Activated CD4-positive, alpha-beta memory T cell treated with anti-CD3 and anti-CD28 coated beads, Interleukin-2, amount 10 ng/mL, durations not matched to agents 7 days and 5 days (primary cell): ENCODE measurements at regions not wholly inside any gene's neighbourhood (a gene's known extent, or its start where the extent isn't known, plus 50 kb on each side); places are given as distances from the start of the nearest gene placed in this dataset.

Source experiments
- CTCF ChIA-PET: fragments of 350-600 bp; sonication (Branson Sonifier 250); formaldehyde crosslinking; loops from one replicate; lab custom pipeline; 2021; ENCODE audit warnings: antibody characterized with exemption, inconsistent platforms; lab: Charles Lee
- POLR2A ChIA-PET: fragments of 350-600 bp; sonication (Branson Sonifier 250); formaldehyde crosslinking; loops from one replicate; lab custom pipeline; 2021; ENCODE audit warnings: antibody characterized with exemption; lab: Charles Lee
- DNase-seq: peaks from one replicate; pipeline ENCODE4 v3.0.0-alpha.2; 2020
- H3K27ac Mint-ChIP-seq: one replicate; pipeline ENCODE4 v1.8.0; 2021; ENCODE audit warnings: mild to moderate bottlenecking, mixed read lengths
- H3K27me3 Mint-ChIP-seq: one replicate; pipeline ENCODE4 v1.8.0; 2021; ENCODE audit warnings: mixed read lengths
- H3K36me3 Mint-ChIP-seq: one replicate; pipeline ENCODE4 v1.8.0; 2021; ENCODE audit warnings: low read depth, mixed read lengths
- H3K4me1 Mint-ChIP-seq: one replicate; pipeline ENCODE4 v1.8.0; 2021; ENCODE audit warnings: mixed read lengths
- H3K4me3 Mint-ChIP-seq: one replicate; pipeline ENCODE4 v1.8.0; 2021; ENCODE audit warnings: mild to moderate bottlenecking, mixed read lengths
- H3K9me3 Mint-ChIP-seq: one replicate; pipeline ENCODE4 v1.8.0; 2021; ENCODE audit warnings: mixed read lengths

DNA sequence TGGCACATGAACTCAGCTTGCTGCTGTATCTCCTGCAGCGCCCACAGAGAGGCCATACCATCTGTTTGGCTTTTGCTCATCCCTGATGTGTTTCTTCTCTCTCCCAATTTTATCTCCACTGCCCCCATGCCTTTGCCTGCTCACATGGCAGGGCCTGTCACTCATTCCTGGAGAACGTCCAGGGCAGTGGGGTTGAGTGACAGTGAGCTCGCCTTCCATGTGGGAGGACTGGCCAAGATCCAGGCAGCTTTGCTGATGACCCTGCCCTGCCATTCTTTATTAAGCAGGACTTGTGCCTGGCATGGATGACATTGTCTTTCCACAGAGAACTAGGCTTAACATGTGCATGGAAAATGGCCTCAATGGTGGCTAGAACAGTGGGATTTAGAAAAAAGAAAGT is 230.5 kb upstream of the THSD7B start:
- ChIA-PET CTCF (no interaction called here), POLR2A (no interaction called here)
- Mint-ChIP-seq H3K4me1 (no peaks in the 10 kb centered on the region), H3K36me3 (no peaks in the 10 kb centered on the region), H3K27me3 (no peaks in the 10 kb centered on the region), H3K4me3 (no peak overlapping the region), H3K9me3 (no peaks in the 10 kb centered on the region), H3K27ac (no peak overlapping the region)
- DNase-seq, result no peak

DNA sequence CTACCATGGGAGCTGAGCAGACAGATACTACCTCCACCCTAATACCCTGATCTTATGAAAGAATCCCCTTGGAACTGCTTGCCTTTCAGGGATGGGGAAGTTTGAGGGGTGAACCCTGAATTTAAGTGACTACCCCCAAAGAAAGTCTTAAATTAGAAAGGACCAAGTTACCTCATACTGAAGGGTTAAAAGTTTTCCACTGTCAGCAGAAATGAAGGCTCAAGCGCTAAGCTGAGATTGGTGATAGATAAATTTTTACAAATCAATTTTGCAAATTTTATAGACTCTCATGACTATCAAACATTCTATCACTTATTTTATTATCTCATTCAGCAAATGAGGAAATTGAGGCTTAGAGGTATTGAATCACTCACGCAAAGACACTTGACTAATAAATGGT is 233.2 kb upstream of the THSD7B start:
- no peaks in the 10 kb centered on the region for H3K27me3 Mint-ChIP-seq
- H3K9me3 Mint-ChIP-seq, result no peaks in the 10 kb centered on the region
- H3K4me1 Mint-ChIP-seq, result no peaks in the 10 kb centered on the region
- H3K27ac Mint-ChIP-seq, result no peak overlapping the region
- no peaks in the 10 kb centered on the region for H3K36me3 Mint-ChIP-seq
- H3K4me3 Mint-ChIP-seq, result no peak overlapping the region
- CTCF ChIA-PET, result no interaction called here
- POLR2A ChIA-PET, result no interaction called here
- DNase-seq, result no peak

- no peak overlapping the region for H3K4me3 Mint-ChIP-seq
- no peak overlapping the region for H3K27ac Mint-ChIP-seq
- H3K4me1 Mint-ChIP-seq, result no peaks in the 10 kb centered on the region
- H3K36me3 Mint-ChIP-seq, result no peaks in the 10 kb centered on the region
- H3K27me3 Mint-ChIP-seq, result no peaks in the 10 kb centered on the region
- POLR2A ChIA-PET, result no interaction called here
- CTCF ChIA-PET, result no interaction called here
- no peak for DNase-seq
- no peaks in the 10 kb centered on the region for H3K9me3 Mint-ChIP-seq
Measured at GRCh38 chr2:136531731-136532130, 233.6 kb upstream of the THSD7B start.

- Mint-ChIP-seq H3K27me3 (no peaks in the 10 kb centered on the region), H3K4me3 (no peak overlapping the region), H3K9me3 (no peaks in the 10 kb centered on the region), H3K36me3 (no peaks in the 10 kb centered on the region), H3K27ac (no peak overlapping the region), H3K4me1 (no peaks in the 10 kb centered on the region)
- no peak for DNase-seq
- CTCF ChIA-PET, result no interaction called here
- POLR2A ChIA-PET, result no interaction called here
Measured at GRCh38 chr2:136530146-136530545, 235.2 kb upstream of the THSD7B start.

DNA sequence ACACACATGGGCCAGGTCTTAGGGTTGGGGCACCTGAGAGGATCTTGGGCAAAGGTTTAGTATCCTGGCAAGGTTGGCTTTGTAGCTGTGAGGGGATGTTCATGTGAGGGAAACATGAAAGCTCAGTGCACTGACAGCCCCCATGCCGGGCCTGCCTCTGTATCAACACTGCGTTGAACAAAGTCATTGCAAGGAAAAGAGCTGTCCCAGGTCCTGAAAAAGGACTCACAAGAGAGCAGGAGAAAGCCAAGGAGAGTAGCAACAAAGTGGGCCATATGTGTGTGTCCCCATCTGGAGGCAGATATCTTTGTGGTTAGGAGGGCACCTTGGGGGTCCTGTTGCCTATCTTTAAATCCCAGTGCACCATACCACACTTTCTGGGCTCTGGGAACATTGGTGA is 237.8 kb upstream of the THSD7B start:
- Mint-ChIP-seq H3K4me1 (no peaks in the 10 kb centered on the region), H3K4me3 (no peak overlapping the region), H3K36me3 (no peaks in the 10 kb centered on the region), H3K9me3 (no peaks in the 10 kb centered on the region), H3K27ac (no peak overlapping the region), H3K27me3 (no peaks in the 10 kb centered on the region)
- ChIA-PET CTCF (no interaction called here), POLR2A (no interaction called here)
- DNase-seq, result no peak

DNA sequence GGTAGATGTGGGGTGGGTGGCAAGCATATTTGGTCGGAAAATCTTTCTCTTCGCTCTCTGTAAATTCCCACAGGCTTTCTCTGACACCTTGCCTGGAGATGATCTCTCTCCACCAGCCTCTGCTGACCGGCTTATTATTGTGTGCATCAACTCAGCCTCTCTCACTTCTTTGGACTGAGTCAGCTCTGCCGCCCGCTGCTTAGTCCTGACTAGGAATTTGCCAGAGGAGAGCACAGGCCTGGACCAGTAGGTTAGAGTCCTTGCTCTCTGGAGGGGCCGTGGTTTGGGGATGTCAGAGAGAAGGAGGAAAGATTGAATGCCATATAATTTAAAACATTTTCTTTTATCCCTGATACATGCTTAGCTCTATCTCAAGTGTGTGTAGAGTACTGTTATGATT is 242.6 kb upstream of the THSD7B start:
- Mint-ChIP-seq H3K27me3 (no peaks in the 10 kb centered on the region), H3K4me3 (no peak overlapping the region), H3K9me3 (no peaks in the 10 kb centered on the region), H3K27ac (no peak overlapping the region), H3K36me3 (no peaks in the 10 kb centered on the region), H3K4me1 (no peaks in the 10 kb centered on the region)
- POLR2A ChIA-PET, result no interaction called here
- no peak for DNase-seq
- CTCF ChIA-PET, result no interaction called here

DNA sequence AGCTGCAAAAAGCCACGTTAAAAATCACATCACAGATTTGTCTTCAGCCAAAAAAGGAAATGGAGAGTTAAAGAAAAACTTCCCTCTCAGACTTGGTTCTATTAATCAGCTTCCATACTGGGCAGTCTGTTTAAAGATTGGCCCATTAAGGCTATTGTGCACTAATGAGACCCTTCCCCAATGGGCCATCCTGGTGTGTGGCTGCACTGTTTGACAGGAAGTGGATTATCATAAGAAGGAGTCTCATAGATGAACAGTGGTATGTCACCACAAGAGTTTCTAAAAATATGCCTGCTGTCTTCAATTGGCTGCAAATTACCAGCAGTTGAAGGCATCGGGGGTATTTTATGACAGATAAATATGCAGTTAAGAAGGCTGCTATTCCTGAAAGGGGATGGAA is 247.6 kb upstream of the THSD7B start:
- no peak overlapping the region for H3K4me3 Mint-ChIP-seq
- no peaks in the 10 kb centered on the region for H3K9me3 Mint-ChIP-seq
- H3K36me3 Mint-ChIP-seq, result no peaks in the 10 kb centered on the region
- CTCF ChIA-PET, result no interaction called here
- POLR2A ChIA-PET, result no interaction called here
- no peaks in the 10 kb centered on the region for H3K4me1 Mint-ChIP-seq
- no peak for DNase-seq
- peaks cover 21% of the 10 kb centered on the region for H3K27me3 Mint-ChIP-seq
- no peak overlapping the region for H3K27ac Mint-ChIP-seq

DNA sequence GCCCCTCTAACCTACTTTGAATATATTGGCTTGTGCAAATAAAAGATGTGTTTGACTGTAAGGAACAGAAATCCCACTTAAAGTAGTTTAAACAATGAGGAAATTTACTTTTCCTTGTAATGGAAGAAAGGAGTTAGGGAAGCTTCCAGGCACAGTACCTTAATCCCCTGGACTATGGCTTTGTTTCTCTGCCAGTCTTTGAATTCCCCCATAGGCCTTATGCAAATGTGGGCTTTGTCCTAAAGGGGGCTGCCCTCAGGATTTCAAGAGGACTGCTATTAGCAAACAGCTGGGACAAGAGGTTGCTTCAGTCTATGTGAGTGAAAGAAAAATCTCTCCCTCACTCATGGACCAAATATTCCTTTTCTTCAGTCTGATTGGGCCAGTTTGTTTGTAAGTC is 255.1 kb upstream of the THSD7B start:
- no peak for DNase-seq
- H3K4me3 Mint-ChIP-seq, result no peak overlapping the region
- H3K27me3 Mint-ChIP-seq, result peaks cover 21% of the 10 kb centered on the region
- H3K4me1 Mint-ChIP-seq, result no peaks in the 10 kb centered on the region
- ChIA-PET POLR2A (no interaction called here), CTCF (no interaction called here)
- H3K27ac Mint-ChIP-seq, result no peak overlapping the region
- H3K9me3 Mint-ChIP-seq, result no peaks in the 10 kb centered on the region
- no peaks in the 10 kb centered on the region for H3K36me3 Mint-ChIP-seq

- H3K4me3 Mint-ChIP-seq, result no peak overlapping the region
- DNase-seq, result no peak
- POLR2A ChIA-PET, result no interaction called here
- no peaks in the 10 kb centered on the region for H3K36me3 Mint-ChIP-seq
- H3K27me3 Mint-ChIP-seq, result peaks cover 11% of the 10 kb centered on the region
- no peaks in the 10 kb centered on the region for H3K4me1 Mint-ChIP-seq
- H3K9me3 Mint-ChIP-seq, result no peaks in the 10 kb centered on the region
- no peak overlapping the region for H3K27ac Mint-ChIP-seq
- CTCF ChIA-PET, result no interaction called here
Measured at GRCh38 chr2:136505462-136505861, 259.9 kb upstream of the THSD7B start.

DNA sequence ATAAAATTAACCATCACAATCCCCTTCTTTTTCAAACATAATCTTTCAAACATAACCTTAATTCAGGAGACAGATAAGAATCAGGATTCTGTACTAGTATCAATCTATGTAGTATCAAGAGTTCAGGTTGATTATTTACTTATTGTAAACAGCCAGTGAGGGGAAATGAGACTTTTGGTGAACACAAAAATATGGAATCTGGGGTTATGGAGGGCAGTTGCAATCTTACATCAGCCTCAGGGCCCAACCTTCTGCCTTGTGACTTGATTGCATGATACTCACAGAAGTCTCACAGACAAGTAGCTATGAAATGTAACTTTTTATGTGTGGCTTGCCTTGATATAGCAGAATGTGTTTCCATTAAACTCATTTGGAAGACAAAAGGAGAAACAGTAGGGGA is 262.7 kb upstream of the THSD7B start:
- ChIA-PET POLR2A (no interaction called here), CTCF (no interaction called here)
- Mint-ChIP-seq H3K36me3 (no peaks in the 10 kb centered on the region), H3K27me3 (peaks cover 4% of the 10 kb centered on the region), H3K4me1 (no peaks in the 10 kb centered on the region), H3K27ac (no peak overlapping the region), H3K4me3 (no peak overlapping the region), H3K9me3 (no peaks in the 10 kb centered on the region)
- DNase-seq, result no peak

DNA sequence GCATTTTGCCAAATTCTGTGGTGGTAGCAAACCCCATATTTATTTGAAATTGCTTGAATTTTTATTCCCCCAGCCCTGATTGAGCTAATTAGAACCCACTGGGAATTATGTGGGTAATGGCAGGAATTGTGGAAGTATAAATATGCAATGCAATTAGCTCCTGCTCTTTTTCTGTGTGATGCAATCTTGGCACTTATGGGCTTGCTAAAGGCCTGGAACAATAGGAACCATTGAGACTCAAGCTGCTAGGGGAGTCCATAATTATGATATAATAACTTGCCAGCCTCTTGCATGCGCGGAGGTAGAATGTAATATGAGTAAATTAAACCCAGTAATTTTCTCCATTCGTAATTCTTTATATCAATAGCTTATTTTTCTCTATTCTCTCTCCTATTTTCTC is 267.6 kb upstream of the THSD7B start:
- Mint-ChIP-seq H3K27me3 (peaks cover 2% of the 10 kb centered on the region), H3K27ac (no peak overlapping the region), H3K9me3 (no peaks in the 10 kb centered on the region), H3K4me3 (no peak overlapping the region), H3K4me1 (no peaks in the 10 kb centered on the region), H3K36me3 (no peaks in the 10 kb centered on the region)
- ChIA-PET CTCF (interaction anchor here (0.9 to 1.1 kb wide), 2 partner anchors 9 to 12 kb away, joined by 3 read pairs; no protein-coding TSS in a partner anchor), POLR2A (no interaction called here)
- DNase-seq, result no peak

DNA sequence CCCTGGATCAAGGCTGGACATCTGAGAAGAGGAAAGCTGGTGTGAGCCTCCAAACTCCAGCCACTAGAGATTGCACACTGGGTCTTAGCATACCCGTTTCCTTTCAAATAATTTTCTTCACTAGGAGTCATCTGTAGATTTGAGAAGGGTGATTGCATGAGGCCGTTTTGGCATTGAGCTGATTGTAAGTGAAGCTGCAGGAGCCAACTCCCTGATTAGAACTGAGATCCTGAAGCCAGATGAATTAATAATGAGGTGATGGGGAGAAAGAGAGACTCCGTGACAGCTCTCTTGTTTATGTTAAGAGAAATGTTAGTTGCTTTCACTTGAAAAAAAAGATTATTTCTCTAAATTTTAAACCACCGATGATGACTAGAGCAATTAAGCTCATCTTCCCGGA is 268.4 kb upstream of the THSD7B start:
- no peaks in the 10 kb centered on the region for H3K9me3 Mint-ChIP-seq
- H3K4me3 Mint-ChIP-seq, result no peak overlapping the region
- no peaks in the 10 kb centered on the region for H3K36me3 Mint-ChIP-seq
- no peaks in the 10 kb centered on the region for H3K4me1 Mint-ChIP-seq
- POLR2A ChIA-PET, result no interaction called here
- CTCF ChIA-PET, result interaction anchor here (0.9 kb wide), 1 partner anchor 12 kb away, joined by 3 read pairs; no protein-coding TSS in a partner anchor
- no peak overlapping the region for H3K27ac Mint-ChIP-seq
- no peak for DNase-seq
- H3K27me3 Mint-ChIP-seq, result no peaks in the 10 kb centered on the region

- no peaks in the 10 kb centered on the region for H3K9me3 Mint-ChIP-seq
- no peak for DNase-seq
- H3K27ac Mint-ChIP-seq, result no peak overlapping the region
- no peak overlapping the region for H3K4me3 Mint-ChIP-seq
- peaks cover 8% of the 10 kb centered on the region for H3K27me3 Mint-ChIP-seq
- POLR2A ChIA-PET, result no interaction called here
- CTCF ChIA-PET, result no interaction called here
- H3K4me1 Mint-ChIP-seq, result no peaks in the 10 kb centered on the region
- H3K36me3 Mint-ChIP-seq, result no peaks in the 10 kb centered on the region
Measured at GRCh38 chr2:136495636-136496035, 269.7 kb upstream of the THSD7B start.

GRCh38 chr2:136492901-136493300 is 272.4 kb upstream of the THSD7B start:
- no peaks in the 10 kb centered on the region for H3K36me3 Mint-ChIP-seq

GRCh38 chr2:136490100-136490499 is 275.2 kb upstream of the THSD7B start:
- POLR2A ChIA-PET, result no interaction called here
- Mint-ChIP-seq H3K27me3 (peaks cover 8% of the 10 kb centered on the region), H3K9me3 (no peaks in the 10 kb centered on the region), H3K36me3 (no peaks in the 10 kb centered on the region), H3K4me1 (no peaks in the 10 kb centered on the region), H3K27ac (no peak overlapping the region), H3K4me3 (no peak overlapping the region)
- CTCF ChIA-PET, result no interaction called here
- no peak for DNase-seq

More at GRCh38 chr2:136492901-136493300, 272.4 kb upstream of the THSD7B start:
- DNase-seq, result no peak
- peaks cover 8% of the 10 kb centered on the region for H3K27me3 Mint-ChIP-seq
- CTCF ChIA-PET, result no interaction called here
- H3K4me1 Mint-ChIP-seq, result no peaks in the 10 kb centered on the region
- H3K27ac Mint-ChIP-seq, result no peak overlapping the region
- POLR2A ChIA-PET, result no interaction called here
- H3K9me3 Mint-ChIP-seq, result no peaks in the 10 kb centered on the region
- H3K4me3 Mint-ChIP-seq, result no peak overlapping the region
